ENCODE measurements at regions not wholly inside any gene's neighbourhood (a gene's known extent, or its start where the extent isn't known, plus 50 kb on each side); places are given as distances from the start of the nearest gene placed in this dataset.

DNA sequence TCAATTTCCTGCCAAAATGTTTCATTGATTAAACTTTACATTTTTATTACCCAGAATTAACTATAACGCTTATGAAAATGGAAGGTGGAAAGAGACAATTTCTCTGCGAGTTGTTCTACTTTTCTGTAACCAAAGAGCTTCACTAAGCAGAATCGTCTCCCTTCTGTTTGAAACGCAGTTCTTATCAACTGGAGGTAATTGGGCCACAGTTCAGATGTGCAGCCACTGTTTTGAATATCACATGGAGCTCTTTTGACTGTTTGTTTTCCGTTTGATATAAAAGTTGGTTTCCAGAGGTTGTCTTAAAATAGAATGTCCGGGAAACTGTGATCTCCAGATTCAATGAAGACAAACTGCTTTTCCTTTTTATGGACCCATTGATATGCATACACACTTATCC is 183.3 kb upstream of the SEL1L start:
- TF ChIP-seq, protein P1, sequence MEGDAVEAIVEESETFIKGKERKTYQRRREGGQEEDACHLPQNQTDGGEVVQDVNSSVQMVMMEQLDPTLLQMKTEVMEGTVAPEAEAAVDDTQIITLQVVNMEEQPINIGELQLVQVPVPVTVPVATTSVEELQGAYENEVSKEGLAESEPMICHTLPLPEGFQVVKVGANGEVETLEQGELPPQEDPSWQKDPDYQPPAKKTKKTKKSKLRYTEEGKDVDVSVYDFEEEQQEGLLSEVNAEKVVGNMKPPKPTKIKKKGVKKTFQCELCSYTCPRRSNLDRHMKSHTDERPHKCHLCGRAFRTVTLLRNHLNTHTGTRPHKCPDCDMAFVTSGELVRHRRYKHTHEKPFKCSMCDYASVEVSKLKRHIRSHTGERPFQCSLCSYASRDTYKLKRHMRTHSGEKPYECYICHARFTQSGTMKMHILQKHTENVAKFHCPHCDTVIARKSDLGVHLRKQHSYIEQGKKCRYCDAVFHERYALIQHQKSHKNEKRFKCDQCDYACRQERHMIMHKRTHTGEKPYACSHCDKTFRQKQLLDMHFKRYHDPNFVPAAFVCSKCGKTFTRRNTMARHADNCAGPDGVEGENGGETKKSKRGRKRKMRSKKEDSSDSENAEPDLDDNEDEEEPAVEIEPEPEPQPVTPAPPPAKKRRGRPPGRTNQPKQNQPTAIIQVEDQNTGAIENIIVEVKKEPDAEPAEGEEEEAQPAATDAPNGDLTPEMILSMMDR (IDR thresholded peaks at IDR 0.05) = no peak
- TF ChIP-seq POLR2A (IDR thresholded peaks at IDR 0.05) = no peak

All from vagina (tissue), 2 donors.